ENCODE measurements at regions not wholly inside any gene's neighbourhood (a gene's known extent, or its start where the extent isn't known, plus 50 kb on each side); places are given as distances from the start of the nearest gene placed in this dataset.
"Not testable (repeated sequence)": the region's sequence is repeated elsewhere in the genome, so short reads cannot be mapped to it uniquely, and the experiment has no call there.

DNA sequence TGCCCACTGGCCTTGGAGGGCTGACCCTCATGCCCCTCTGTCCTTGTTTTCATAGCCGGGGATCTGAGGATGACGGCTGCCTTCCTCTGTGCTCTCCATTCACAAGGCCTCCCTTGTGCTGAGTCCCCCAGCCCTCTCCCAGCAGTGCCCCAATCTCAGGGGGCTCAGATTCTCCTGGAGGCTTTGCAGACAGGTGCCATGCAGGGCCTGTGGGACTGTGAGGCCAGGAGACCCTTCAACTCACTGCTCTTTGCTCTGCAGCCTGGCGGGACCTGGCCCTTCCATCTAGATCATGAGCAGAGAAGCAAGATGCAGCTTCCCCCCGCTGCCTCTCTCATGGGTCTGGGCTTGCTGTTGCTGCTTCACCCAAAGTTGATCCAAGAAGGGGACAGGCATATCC is 356.0 kb downstream of the BCL11B start:
- DNase-seq (ENCODE audit: low read depth): no peak

- DNase-seq (ENCODE audit: low read depth): no peak
Measured at GRCh38 chr14:98916476-98916875, 355.5 kb downstream of the BCL11B start.

DNA sequence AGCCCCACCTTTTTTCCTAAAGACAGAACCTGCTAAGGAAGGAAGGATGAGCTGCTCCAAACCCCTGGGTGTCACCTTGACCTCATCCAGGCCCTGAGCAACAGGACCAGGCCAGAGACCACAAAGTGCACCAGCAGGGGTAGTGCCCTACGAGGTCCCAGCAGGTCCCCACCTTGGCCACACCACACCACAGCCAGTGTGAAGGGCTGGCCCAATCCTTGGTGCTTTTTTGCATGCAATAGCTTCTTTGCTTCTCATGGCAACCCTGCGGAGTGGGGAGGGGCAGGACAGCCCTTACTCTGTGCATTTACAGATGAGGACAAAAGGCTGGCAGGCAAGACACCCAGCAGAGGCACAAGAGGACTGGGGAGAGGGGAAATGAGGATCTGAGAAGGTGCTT is 352.6 kb downstream of the BCL11B start:
- no peak for DNase-seq (ENCODE audit: low read depth)

DNA sequence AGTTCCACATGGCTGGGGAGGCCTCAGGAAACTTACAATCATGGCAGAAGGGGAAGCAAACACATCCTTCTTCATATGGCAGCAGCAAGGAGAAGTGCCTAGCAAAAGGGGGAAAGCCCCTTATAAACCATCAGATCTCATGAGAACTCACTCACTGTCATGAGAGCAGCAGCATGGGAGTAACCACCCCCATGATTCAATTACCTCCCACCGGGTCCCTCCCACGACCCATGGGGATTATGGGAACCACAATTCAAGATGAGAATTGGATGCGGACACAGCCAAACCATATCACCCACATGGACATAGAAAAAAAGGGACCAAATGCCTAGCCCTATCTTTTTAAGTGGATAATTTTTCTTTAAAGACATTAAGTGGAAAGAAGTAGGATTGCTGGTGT is 350.7 kb downstream of the BCL11B start:
- DNase-seq (ENCODE audit: low read depth): not testable (repeated sequence)

GRCh38 chr14:98923596-98923995 is 348.4 kb downstream of the BCL11B start:
- DNase-seq (ENCODE audit: low read depth): no peak

DNA sequence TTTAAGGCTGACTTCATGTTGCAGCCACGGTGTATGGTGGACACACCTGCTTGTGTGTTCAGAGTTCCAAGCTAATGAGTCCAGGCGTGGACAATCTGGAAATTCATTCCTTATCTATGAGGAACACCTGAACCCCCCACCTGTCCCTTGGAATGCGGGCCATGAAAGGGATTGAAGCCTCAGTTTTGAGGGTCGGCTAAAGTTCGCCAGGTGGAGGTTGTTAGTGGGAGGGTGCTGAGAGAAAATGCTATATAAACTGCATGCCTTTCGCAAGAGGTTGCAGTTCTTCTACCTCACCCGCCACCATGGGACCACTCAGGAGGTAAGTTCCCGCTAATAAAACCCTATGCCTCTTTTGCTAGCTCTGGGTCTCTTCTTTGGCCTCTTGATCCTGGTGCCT is 348.0 kb downstream of the BCL11B start:
- no peak for DNase-seq (ENCODE audit: low read depth)

DNA sequence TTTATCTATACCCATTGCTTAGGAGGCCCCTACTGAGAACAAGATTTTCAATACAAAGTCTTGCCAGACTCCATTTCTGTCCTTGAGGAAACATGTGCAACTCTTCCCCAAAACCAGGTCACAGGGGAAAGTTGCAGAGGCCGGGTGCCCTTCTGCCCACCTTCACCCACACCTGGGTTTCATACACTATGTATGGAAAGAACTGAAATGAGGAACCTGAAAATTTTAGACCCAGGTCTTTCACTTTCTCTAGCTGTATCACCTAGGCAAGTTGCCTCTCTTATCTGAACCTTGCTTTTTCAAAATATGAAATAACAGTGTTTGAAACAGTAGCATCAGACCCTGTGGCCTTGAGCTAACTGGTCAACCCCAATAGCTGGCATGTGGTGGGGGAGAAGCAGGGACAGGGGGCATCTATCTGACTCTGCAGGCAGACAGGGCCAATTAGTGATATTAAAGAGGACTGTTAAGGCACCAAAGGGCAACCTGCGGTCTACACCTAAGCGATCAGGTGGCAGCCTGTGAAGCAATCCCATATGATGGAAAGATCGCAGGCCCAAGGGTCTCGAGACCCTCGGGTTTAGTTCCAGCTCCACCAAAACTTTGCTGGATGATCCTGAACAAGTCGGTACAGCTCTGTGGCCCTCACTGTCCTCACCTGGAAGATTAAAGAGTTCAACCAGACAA is 346.5 kb downstream of the BCL11B start:
- DNase-seq (ENCODE audit: low read depth): no peak

GRCh38 chr14:98926146-98926545 is 345.9 kb downstream of the BCL11B start:
- no peak for DNase-seq (ENCODE audit: low read depth)

DNA sequence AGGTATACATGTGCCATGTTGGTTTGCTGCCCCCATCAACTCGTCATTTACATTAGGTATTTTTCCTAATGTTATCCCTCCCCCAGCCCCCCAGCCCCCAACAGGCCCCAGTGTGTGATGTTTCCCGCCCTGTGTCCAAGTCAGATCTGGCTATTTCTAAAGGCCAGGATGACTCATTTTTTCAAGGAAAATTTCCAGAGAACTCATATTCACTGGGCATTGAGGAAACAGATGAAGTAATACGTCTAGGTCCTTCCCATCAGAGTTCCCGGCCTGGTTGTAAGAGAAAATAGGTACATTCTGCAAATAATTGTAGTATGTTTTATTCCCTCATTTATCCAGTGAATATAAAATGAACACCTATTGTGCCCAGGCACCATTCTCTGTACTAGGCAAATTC is 345.2 kb downstream of the BCL11B start:
- no peak for DNase-seq (ENCODE audit: low read depth)

DNA sequence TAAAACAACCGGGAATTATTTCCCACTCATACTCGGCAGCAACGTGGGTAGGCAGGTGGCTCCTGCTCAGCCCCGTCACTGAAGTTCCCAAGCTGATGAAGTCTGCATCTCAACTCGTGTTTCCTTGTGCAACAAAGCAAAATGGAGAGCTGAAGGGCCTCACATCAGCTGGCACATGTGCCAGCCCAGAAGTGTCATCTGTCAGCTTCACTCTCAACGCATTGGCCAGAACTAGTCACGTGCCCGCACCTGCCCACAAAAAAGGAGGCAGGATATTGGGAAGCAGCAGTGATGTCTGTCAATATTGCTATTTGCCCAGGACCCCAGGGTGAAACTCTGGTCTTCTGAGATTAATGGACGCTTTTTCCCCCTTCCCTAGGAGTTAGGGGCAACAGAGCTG is 344.0 kb downstream of the BCL11B start:
- no peak for DNase-seq (ENCODE audit: low read depth)

- no peak for DNase-seq (ENCODE audit: low read depth)
Measured at GRCh38 chr14:98928418-98928817, 343.6 kb downstream of the BCL11B start.

GRCh38 chr14:98931126-98931525 is 340.9 kb downstream of the BCL11B start:
- no peak for DNase-seq (ENCODE audit: low read depth)

DNA sequence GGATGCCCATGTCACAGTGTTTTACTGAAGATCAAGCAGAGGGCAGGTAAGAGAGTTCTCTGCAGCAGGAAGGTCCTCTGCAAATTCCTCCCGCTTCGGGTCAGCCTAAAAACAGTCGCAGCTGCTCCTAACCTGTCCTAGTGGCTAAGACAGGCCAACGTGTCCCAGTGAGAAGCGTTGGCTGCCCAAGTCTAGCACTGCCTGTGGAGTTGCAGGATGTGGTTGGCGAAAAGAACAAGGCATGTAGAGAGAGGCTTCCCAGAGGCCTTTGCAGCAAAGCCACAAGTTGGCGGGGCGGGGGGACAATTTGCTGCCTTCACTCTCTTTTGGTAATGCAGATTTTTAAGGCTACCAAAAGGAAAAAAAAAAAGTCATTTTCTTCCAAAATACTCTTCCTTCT is 340.1 kb downstream of the BCL11B start:
- DNase-seq (ENCODE audit: low read depth): no peak

- DNase-seq (ENCODE audit: low read depth): no peak
Measured at GRCh38 chr14:98932431-98933325, 339.3 kb downstream of the BCL11B start.

- DNase-seq (ENCODE audit: low read depth): not testable (repeated sequence)
Measured at GRCh38 chr14:98934569-98934968, 337.4 kb downstream of the BCL11B start.

DNA sequence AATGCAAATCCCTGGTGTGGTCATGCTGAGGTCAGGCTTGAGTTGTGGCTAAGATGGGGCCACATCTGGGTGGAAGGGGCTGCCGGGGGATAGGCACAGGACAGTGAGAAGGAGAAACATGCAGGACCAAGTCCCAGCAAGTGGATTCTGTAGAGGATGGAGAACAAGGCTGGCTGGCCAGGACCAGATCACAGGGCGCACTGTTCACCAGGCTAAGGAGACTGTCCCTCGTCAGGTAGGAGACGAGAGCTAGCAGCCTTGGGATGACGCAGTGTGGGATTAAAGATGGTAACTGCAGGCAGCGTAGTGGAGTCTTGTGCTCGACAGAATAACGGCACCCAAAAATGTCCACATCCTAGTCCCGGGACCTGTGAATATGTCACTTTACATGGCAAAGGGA is 336.1 kb downstream of the BCL11B start:
- DNase-seq (ENCODE audit: low read depth): no peak

DNA sequence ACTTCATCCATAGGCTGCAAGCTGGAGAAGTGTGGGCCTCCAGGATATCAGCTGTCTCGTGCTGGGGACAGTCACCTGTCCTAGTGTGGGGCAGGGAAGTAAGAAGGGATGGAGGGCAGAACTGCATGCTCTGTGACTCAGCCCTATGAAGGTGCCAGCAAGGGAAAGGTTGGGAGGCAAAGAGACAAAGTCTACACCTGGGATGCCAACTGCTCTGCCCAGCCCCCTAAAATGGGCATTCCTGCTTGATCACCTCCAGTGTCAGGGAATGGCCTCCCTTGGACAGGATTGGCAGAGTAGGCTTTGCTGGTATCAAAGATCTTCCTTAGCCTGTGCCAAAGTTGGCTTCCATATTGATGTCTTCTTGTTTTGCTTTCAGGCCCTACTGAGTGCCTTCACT is 335.0 kb downstream of the BCL11B start:
- DNase-seq (ENCODE audit: low read depth): no peak

- no peak for DNase-seq (ENCODE audit: low read depth)
Measured at GRCh38 chr14:98937712-98938505, 334.1 kb downstream of the BCL11B start.

- DNase-seq (ENCODE audit: low read depth): no peak
Measured at GRCh38 chr14:98940693-98941437, 331.1 kb downstream of the BCL11B start.

DNA sequence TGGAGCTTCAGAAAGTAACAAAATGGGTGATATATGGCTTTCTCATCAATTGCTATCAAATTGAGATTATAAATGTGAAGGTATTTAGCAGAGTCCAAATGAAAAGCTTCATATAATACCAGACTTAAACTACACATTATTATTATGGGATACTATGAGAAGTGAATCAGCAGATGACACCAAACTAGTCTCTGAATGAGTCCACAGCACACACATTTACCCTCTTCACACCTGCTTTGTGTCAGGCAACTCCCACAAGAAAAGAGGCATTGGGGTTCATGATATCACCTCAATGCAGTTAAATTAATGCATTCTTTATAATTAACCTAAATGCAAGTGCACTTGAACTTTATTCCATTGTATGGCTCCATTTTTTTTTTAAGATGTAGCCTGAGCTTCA is 330.5 kb downstream of the BCL11B start:
- no peak for DNase-seq (ENCODE audit: low read depth)

DNA sequence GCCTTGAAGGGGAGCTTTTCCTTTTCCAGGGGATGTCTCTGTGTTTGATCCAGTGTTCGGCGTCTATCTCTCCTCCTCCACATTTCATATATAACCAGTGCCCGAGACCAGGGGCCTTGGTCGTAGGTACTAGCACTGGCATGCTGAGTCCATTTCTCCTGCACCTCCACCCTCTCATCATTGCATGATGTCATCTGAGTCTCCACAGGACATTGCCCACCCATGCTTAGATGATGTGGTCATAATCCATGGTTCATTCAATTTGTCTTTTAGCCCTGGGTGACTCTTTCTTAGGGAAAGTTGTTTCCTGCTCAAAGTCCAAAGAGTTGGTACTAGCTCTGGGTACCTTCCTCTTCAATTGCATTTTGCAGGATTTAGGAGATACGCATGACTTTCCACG is 328.1 kb downstream of the BCL11B start:
- DNase-seq (ENCODE audit: low read depth): no peak

GRCh38 chr14:98944989-98945388 is 327.0 kb downstream of the BCL11B start:
- DNase-seq (ENCODE audit: low read depth): no peak
